A549 (cell line): ENCODE measurements at regions not wholly inside any gene's neighbourhood (a gene's known extent, or its start where the extent isn't known, plus 50 kb on each side); places are given as distances from the start of the nearest gene placed in this dataset.

Experiments used
- ATAC-seq, 2 experiments: fragments of 200-7000 bp in 1 of 2; fragments of >200 bp in 1 of 2; cut with Nextera tagmentation in 1 of 2; cut with Tn5 transposase in 1 of 2; 3 replicates each; pipeline versions ENCODE4 v1.8.0 to v1.9.1; 2018 to 2020; ENCODE audit warnings: mild to moderate bottlenecking in 1 of 2, moderate library complexity in 1 of 2
- CTCF ChIA-PET: fragments of 300-600 bp; sonication (Branson Sonifier 250); formaldehyde crosslinking; extraction: SDS; loops from one replicate; lab custom pipeline; 2021; ENCODE audit warnings: antibody characterized with exemption, inconsistent platforms; lab: Yijun Ruan, JAX
- POLR2A ChIA-PET: fragments of 350-600 bp; formaldehyde crosslinking; extraction: SDS; loops from one replicate; lab custom pipeline; 2021; ENCODE audit warnings: antibody characterized with exemption, inconsistent platforms; lab: Yijun Ruan, JAX
- DNase-seq, 2 experiments: peaks; one replicate each; pipeline versions ENCODE4 v3.0.0 to v3.0.0-alpha.2; 2011 to 2016; ENCODE audit warnings: low read depth in 1 of 2, low spot score in 1 of 2
- FAIRE-seq: peaks from 2 replicates; lab custom pipeline; 2011; peaks lifted over from hg19 to GRCh38; lab: Jason Lieb, UNC
- H3K27ac ChIP-seq, 2 experiments: fragments of >200 bp; sonication (Bioruptor Twin); formaldehyde crosslinking; 3 replicates each; pipeline ENCODE4 v1.5.1; 2016 to 2017
- H3K4me1 ChIP-seq: fragments of >200 bp; sonication (Bioruptor Twin); formaldehyde crosslinking; 3 replicates; pipeline ENCODE4 v1.6.1; 2016
- H3K4me2 ChIP-seq: fragments of >200 bp; sonication (Bioruptor Twin); formaldehyde crosslinking; 3 replicates; pipeline ENCODE4 v1.6.1; 2016
- H3K4me3 ChIP-seq: fragments of >200 bp; sonication (Bioruptor Twin); formaldehyde crosslinking; 3 replicates; pipeline ENCODE4 v1.5.1; 2016
- H3K9me3 ChIP-seq: fragments of >200 bp; sonication (Bioruptor Twin); formaldehyde crosslinking; 3 replicates; pipeline ENCODE4 v1.6.1; 2016
- ATOH8 ChIP-seq: fragments of 250-450 bp; sonication (Bioruptor Pico); IDR thresholded peaks from 2 replicates; pipeline ENCODE4 v1.5.0; 2020; ENCODE audit warnings: low read depth, mild to moderate bottlenecking, moderate library complexity
- BCL3 ChIP-seq: fragments of >200 bp; sonication (Bioruptor Twin); formaldehyde crosslinking; IDR thresholded peaks from 3 replicates; pipeline ENCODE4 v1.6.1; 2016
- BHLHE40 ChIP-seq: IDR thresholded peaks from 2 replicates; pipeline ENCODE4 v1.6.1; 2012; ENCODE audit warnings: low read depth, low read length, inconsistent platforms
- E2F6 ChIP-seq: IDR thresholded peaks from 2 replicates; pipeline ENCODE4 v1.6.1; 2012; ENCODE audit warnings: low read depth, borderline replicate concordance
- EHF ChIP-seq: fragments of 250-450 bp; sonication (Bioruptor Pico); IDR thresholded peaks from 2 replicates; pipeline ENCODE4 v1.5.0; 2020; ENCODE audit warnings: mild to moderate bottlenecking
- ELK1 ChIP-seq: fragments of 150-350 bp; IDR thresholded peaks from 2 replicates; pipeline ENCODE4 v1.6.1; 2014; ENCODE audit warnings: low read depth, mild to moderate bottlenecking, low read length
- EP300 ChIP-seq, 2 experiments: fragments of >200 bp; sonication (Bioruptor Twin); formaldehyde crosslinking; IDR thresholded peaks; 2 replicates in 1 of 2; 3 replicates in 1 of 2; pipeline ENCODE4 v1.6.1; 2016 to 2017
- ESRRA ChIP-seq: fragments of 150-350 bp; IDR thresholded peaks from 2 replicates; pipeline ENCODE4 v1.6.1; 2014; ENCODE audit warnings: mild to moderate bottlenecking, low read length, borderline replicate concordance
- GATA3 ChIP-seq: IDR thresholded peaks from 2 replicates; pipeline ENCODE4 v1.6.1; 2012; ENCODE audit warnings: borderline replicate concordance
- HOXB13 ChIP-seq: fragments of 250-450 bp; sonication (Bioruptor Pico); IDR thresholded peaks from 2 replicates; pipeline ENCODE4 v1.5.0; 2020; ENCODE audit warnings: low read depth, mild to moderate bottlenecking, moderate library complexity
- HOXB5 ChIP-seq: fragments of 250-450 bp; sonication (Bioruptor Pico); IDR thresholded peaks from 2 replicates; pipeline ENCODE4 v1.5.0; 2020; ENCODE audit warnings: mild to moderate bottlenecking, moderate library complexity
- JUN ChIP-seq, 2 experiments: fragments of >200 bp; sonication (Bioruptor Twin); formaldehyde crosslinking; IDR thresholded peaks; 2 replicates in 1 of 2; 3 replicates in 1 of 2; pipeline ENCODE4 v1.6.1; 2016 to 2017
- JUNB ChIP-seq: fragments of >200 bp; sonication (Bioruptor Twin); formaldehyde crosslinking; IDR thresholded peaks from 2 replicates; pipeline ENCODE4 v1.6.1; 2016
- NFE2L2 ChIP-seq: fragments of 150-350 bp; conservative IDR thresholded peaks from 2 replicates; pipeline ENCODE4 v1.6.1; 2014; ENCODE audit warnings: low read length
- POLR2AphosphoS2 ChIP-seq: conservative IDR thresholded peaks from 2 replicates; pipeline ENCODE4 v1.6.1; 2012; ENCODE audit warnings: low read length, improper control_type of control experiment, inconsistent platforms
- RAD21 ChIP-seq, 2 experiments: fragments of >200 bp in 1 of 2; sonication (Bioruptor Twin) in 1 of 2; formaldehyde crosslinking in 1 of 2; IDR thresholded peaks in 1 of 2; conservative IDR thresholded peaks in 1 of 2; 2 replicates in 1 of 2; 3 replicates in 1 of 2; pipeline ENCODE4 v1.6.1; 2012 to 2018; ENCODE audit warnings: inconsistent platforms in 1 of 2
- REST ChIP-seq: fragments of 200-600 bp; sonication (generic); IDR thresholded peaks from 2 replicates; pipeline ENCODE4 v1.6.1; 2016; ENCODE audit warnings: antibody characterized with exemption, mild to moderate bottlenecking, moderate library complexity
- RNF2 ChIP-seq: fragments of 200-600 bp; sonication (generic); IDR thresholded peaks from 2 replicates; pipeline ENCODE4 v1.6.1; 2016; ENCODE audit warnings: low read depth, mild to moderate bottlenecking, antibody characterized with exemption, moderate library complexity, borderline replicate concordance
- TFCP2L1 ChIP-seq: fragments of 250-450 bp; sonication (Bioruptor Pico); IDR thresholded peaks from 2 replicates; pipeline ENCODE4 v1.5.0; 2021; ENCODE audit warnings: mild to moderate bottlenecking
- USF2 ChIP-seq: fragments of 450-650 bp; IDR thresholded peaks from 2 replicates; pipeline ENCODE4 v1.6.1; 2014; ENCODE audit warnings: antibody characterized with exemption
- ZC3H11A ChIP-seq: fragments of 450-650 bp; IDR thresholded peaks from 2 replicates; pipeline ENCODE4 v1.6.1; 2014; ENCODE audit warnings: antibody characterized with exemption, mild to moderate bottlenecking
- WGBS: methylation state at CpG from one replicate; pipeline ENCODE4 v1.1.6; 2017; ENCODE audit errors: missing lambda C conversion rate; 5-methylcytosine and 5-hydroxymethylcytosine counted together

- H3K9me3 ChIP-seq = no peaks in the 10 kb centered on the region; the same call in 2 of the 3 replicates
- H3K4me1 ChIP-seq = no peaks in the 10 kb centered on the region
- no peak for FAIRE-seq
- CTCF ChIA-PET = no interaction called here
- POLR2A ChIA-PET = no interaction called here
- H3K4me2 ChIP-seq = no peak overlapping the region
- 37% methylated on average over 8 of the region's 8 CpGs for WGBS
- H3K27ac ChIP-seq = no peak overlapping the region
- ATAC-seq = no peak
- DNase-seq = no peak
- no peak for TF ChIP-seq ELK1
- no peak for TF ChIP-seq EHF (CRISPR knock-in tag)
- no peak for TF ChIP-seq ZC3H11A
- no peak for TF ChIP-seq E2F6
- TF ChIP-seq HOXB5 (CRISPR knock-in tag) = no peak
- no peak for TF ChIP-seq RAD21 (conservative IDR thresholded peaks at IDR 0.05 in 1 of 2, IDR thresholded peaks at IDR 0.05 in 1 of 2)
- no peak for TF ChIP-seq JUN (IDR thresholded peaks at IDR 0.05)
- no peak for TF ChIP-seq BCL3
- TF ChIP-seq HOXB13 = no peak
- TF ChIP-seq, all 56 proteins: peak for 0
- H3K4me3 ChIP-seq = no peak overlapping the region
Measured at GRCh38 chr22:47899894-47900293, 1137.4 kb downstream of the TBC1D22A start.

GRCh38 chr22:47898946-47899345 lies 1136.5 kb downstream of the TBC1D22A start:
- Histone ChIP-seq H3K4me2 (no peak overlapping the region), H3K4me3 (no peak overlapping the region), H3K27ac (no peak overlapping the region), H3K4me1 (no peaks in the 10 kb centered on the region), H3K9me3 (peaks cover 7% of the 10 kb centered on the region; the same call in 1 of the 3 replicates)
- POLR2A ChIA-PET = no interaction called here
- WGBS = 30% methylated on average over 3 of the region's 3 CpGs
- CTCF ChIA-PET = interaction anchor here (0.8 kb wide), 1 partner anchor 69 kb away, joined by 3 read pairs; no protein-coding TSS in a partner anchor
- TF ChIP-seq EP300 (IDR thresholded peaks at IDR 0.05) = no peak
- TF ChIP-seq POLR2AphosphoS2 = no peak
- no peak for TF ChIP-seq ESRRA
- no peak for TF ChIP-seq ATOH8 (CRISPR knock-in tag)
- TF ChIP-seq E2F6 = no peak
- no peak for TF ChIP-seq REST
- TF ChIP-seq RNF2 = no peak
- TF ChIP-seq JUNB = no peak
- no peak for TF ChIP-seq TFCP2L1 (CRISPR knock-in tag)
- TF ChIP-seq NFE2L2 = no peak
- no peak for TF ChIP-seq USF2
- no peak for TF ChIP-seq JUN (IDR thresholded peaks at IDR 0.05)
- TF ChIP-seq GATA3 = no peak
- no peak for TF ChIP-seq BHLHE40
- TF ChIP-seq, all 56 proteins: peak for 0
- DNase-seq (no peak), FAIRE-seq (no peak), ATAC-seq (no peak)
